Ramos (cell line): ENCODE measurements at regions not wholly inside any gene's neighbourhood (a gene's known extent, or its start where the extent isn't known, plus 50 kb on each side); places are given as distances from the start of the nearest gene placed in this dataset.

Experiments used
- in situ Hi-C: fragments of 300-500 bp; cut with MboI; formaldehyde crosslinking; loops from one replicate; pipeline ENCODE4 v1.14.3; 2022; ENCODE audit warnings: low sequenced_read_pairs; ENCODE audit not compliant: unreplicated experiment

DNA sequence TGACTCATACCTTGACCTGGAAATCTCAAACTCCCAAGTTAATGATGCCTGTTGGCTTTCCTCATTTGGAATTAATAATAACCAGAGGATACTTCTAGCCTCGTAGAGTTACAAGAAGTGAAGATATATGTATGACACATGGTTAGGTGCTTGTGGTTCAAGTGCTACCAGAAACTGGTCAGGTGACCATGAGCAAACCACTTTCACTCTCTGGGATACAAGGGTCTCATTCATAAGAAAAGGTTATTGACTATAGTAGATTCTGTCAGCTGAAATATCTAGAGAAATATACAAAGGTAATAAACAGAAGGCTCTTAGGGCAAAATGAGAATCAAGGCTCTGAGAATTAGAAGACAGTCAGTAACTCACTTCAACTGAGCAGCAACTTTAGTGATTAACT is 233.3 kb downstream of the KCNA4 start:
- in situ Hi-C loops: no loop called here

DNA sequence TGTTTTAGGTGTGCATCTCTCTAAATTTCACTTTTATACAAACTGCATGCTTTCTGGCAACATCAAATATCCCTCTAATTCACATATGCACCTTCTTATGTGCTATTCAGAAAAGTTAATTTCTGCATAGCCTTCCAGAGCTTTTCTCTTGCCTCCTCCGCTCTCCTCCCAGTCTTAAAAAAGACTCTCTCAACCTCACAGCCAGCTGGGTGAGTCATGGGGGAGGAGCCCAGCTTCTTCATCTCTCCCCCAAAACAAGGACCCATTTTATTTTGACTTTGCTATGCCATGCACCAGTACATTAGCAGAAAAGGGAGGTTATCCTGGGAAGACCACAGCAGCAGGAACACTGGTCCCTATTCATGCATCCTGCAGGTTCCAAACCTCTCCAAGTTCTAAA is 234.4 kb downstream of the KCNA4 start:
- in situ Hi-C loops: no loop called here

DNA sequence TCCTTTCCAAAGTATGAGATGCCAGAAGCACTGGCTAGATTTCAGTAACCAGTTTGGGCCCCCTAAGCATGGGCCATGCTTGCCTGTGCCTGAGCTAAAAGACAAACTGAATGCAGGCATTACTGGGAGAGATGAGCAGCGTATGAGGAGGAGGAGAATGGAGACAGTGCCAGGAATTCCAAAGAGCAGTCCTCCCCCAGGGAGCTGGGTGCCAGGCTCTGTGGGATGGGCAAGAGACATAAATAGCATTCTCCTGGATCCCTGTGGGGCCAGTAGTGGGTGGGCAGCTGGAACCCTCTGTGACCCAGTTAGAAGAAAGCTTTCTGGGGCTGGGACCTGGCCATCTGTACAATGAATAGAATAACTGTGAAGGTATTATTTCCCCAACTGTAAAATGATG is 235.6 kb downstream of the KCNA4 start:
- in situ Hi-C loops: no loop called here

DNA sequence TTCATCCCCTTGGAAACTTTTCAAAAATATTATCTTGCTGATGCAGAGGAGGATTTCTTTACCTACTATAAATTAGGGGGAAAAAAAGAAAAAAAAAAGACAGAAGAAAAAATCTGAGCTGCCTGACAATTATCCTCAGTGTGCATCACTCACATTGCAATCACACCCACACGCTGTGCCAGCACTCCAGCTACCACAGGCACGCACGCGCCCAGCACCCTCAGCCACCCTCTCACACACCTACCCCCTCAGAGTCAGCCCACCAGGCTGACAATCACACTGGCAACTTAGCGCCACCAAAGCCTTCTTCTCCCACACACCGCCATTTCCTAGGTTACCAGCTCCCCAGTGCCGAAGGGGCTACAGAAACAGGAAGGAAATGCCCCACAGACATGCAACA is 236.1 kb downstream of the KCNA4 start:
- in situ Hi-C loops: no loop called here

DNA sequence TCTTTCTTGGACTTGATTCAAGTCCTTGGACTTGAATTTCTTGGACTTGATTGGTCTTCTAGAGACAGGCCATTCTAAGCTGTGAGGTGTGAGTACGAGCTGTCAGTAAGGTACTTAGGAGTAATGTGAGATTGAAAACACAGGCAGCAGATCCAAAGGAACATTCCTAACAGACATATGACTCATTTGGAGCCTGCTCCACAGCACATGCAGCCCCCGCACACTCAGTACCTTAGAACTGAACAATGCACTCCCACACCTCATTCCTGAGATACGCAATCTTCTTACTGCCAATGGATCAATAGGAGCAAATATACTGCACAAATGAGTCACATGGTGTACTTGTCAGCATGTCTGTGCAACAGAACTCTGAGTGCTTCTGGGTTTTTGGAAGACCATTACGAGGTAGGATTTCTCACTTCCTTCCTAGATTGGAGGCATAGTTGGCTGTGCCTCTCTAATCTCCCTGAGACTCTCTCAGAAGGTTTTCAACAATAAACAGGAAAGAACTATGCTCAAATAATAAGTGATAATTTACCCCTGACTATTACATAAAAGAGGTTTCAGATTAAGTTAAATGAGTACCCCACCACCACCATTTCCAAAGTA is 243.1 kb downstream of the KCNA4 start:
- in situ Hi-C loops: no loop called here

DNA sequence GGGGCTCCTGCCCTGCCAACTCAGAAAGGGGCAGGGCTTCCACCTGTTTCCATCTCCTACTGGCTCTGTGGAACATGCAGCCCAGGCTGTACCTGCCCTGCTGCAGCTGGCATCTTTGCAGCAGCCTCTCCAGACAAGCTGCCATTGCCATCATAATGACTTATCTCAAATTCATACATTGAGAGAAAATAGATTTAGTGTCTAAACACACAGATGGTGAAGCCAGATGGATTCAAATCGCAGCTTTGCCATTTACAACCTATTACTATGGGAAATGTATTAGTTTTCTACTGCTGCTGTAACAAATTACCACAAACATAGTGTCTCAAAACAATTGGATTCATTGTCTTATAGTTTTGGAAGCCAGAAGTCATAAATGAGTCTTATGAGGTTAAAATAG is 260.0 kb downstream of the KCNA4 start:
- in situ Hi-C loops: no loop called here

DNA sequence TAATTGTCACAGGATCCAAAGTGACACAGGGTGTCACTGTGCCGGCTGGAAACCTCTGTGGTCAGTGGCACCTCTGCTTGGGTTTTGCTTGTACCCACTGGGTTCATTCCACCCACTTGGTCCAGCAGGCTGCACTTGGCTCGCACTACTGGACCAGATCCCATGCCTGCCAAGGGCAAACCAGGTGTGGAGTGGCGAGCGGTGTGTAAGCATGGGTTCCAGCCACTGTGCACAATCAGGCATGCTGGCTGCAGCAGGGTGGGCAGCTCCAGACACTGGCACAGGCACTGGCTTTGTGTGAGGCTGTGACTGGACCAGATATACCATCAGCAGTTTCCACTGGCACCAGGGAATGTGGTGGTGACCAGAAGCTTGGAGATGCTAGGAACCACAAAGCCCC is 261.4 kb downstream of the KCNA4 start:
- in situ Hi-C loops: no loop called here

DNA sequence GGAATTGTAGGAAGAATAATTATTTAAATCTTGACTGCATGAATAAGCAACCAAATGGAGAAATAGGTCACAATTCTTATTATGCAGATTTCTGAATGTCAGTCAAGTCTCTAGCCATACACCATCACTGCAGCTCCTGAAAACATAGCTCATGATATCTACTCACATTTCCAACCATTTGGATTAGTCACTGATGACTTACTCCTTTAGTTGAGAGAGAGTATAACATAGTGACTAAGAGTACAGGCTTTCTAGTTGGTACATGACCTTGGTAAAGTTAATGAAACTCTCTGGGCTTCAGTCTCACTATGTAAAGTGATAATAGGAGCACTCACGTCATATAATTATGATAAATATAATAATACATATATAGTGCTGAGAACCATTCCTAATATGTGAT is 265.2 kb downstream of the KCNA4 start:
- in situ Hi-C loops: no loop called here

DNA sequence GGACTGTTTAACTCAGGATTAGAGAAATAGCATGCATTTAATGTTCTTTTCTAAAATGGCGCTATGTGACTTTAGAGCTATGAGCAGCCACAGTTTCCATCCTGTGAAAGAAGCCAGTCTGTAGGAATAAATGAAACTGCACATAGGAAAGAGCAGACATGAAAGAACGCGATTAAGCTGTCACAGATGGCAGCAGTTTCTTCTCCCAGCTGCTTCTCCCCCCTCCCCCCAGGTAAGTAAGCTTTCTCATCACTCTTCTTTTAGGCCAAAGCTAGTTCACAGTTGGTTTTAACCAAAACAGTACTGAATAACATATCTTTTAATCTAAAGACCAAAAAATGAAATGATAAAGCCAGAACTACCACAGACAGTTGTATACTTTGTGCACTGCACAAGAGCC is 266.4 kb downstream of the KCNA4 start:
- in situ Hi-C loops: no loop called here

DNA sequence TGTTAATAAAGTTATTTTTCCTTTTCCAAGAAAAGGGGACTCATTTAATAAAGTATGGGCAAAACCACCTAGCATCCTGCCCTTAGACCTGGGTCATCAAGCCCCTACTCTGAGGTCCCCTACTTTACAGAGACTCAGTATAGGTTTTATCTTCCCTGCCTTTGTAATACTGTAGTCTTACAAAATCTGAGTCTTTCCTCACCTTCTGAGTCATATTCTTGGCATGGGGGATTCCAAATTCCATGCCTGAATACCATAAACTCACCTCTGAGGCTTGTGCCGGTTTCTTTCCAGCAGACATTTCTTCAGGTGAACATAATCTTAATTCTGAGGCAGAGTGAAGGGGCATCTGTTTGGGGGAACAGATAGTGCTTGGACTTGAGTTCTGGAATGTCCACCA is 282.5 kb downstream of the KCNA4 start:
- in situ Hi-C loops: no loop called here

DNA sequence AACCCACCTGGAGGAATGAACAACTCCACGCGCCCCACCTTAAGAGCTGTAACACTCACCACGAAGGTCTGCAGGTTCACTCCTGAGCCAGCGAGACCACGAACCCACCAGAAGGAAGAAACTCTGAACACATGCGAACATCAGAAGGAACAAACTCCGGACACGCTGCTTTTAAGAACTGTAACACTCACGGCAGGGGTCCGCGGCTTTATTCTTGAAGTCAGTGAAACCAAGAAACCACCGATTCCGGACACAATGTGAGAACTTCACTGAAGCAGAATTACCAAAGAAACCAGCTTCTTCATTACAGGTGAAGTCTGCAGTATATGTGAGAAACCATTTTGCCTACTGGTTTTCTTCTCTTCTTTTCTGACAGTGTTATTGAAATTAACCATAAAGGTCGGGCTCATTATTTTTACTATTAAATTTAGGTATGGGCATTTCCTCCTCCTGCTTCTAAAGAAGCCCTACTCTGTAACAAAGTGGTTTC is 303.0 kb downstream of the KCNA4 start:
- in situ Hi-C loops: no loop called here

DNA sequence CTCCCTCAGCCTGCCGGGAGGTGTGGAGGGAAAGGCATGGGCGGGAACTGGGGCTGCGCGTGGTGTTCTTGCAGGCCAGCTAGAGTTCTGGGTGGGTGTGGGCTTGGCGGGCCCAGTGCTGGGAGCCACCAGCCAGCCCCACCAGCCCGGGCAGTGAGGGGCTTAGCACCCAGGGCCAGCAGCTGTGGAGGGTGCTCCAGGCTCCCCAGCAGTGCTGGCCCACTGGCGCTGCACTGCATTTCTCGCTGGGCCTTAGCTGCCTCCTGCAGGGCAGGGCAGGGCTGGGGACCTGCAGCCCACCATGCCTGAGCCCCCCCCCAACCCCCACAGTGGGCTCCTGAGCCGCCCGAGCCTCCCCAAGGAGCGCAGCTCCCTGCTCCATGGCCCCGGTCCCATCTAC is 304.2 kb downstream of the KCNA4 start:
- in situ Hi-C loops: no loop called here

DNA sequence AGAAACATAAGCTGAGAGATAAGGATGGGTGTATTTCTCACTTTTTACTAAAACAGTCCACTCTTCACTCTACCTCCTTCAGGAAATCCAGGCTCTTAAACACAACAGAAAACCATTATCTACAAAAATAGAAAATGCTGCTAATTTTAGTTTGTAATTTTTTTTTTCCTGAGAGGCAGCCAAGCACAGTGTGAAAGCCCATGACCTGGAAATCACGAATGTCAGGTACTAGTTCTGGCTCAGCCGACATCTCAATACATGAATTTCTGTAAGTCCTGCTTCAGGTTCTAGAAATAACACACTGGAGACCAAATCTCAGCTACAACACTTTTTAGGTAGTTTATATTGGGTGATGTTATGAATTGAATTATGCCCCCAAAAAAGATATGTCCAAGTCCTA is 308.9 kb downstream of the KCNA4 start:
- in situ Hi-C loops: no loop called here

DNA sequence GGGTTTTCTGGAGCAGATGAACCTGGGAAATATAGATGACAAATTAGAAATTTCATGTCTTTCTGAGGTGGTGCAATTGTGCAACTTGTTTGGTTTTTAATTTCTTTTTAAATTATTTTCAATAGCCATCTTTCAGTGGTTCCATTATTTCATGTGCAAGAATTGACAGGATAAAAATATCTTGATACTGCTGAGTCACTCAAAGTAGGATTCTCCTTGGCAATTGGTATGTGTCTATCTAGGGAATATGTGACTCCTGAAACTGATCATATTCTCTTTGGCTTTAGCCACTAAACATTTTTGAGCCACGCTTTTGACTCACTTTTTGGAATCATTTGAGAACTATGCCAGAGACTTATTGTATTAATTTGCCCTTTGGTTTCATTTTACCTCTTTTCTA is 331.5 kb downstream of the KCNA4 start:
- in situ Hi-C loops: no loop called here

DNA sequence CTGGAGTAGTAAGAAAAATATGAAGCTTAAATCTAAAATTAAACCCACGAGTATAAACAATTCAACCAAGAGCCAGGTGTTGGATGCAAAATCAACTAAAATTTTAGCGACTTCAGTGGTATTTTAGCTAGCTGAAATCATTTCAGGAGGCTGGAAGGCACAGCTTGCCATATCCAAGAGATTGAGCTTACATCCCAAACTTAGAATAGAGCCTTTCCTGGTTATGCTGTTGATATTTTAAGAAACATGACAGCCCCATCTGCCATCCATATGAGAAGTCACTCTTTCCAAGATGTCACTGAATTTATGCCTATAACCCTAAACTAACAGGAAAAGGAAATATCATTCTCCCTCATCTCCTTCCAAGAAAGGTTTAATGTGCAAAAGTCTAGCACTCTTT is 334.0 kb downstream of the KCNA4 start:
- in situ Hi-C loops: no loop called here

DNA sequence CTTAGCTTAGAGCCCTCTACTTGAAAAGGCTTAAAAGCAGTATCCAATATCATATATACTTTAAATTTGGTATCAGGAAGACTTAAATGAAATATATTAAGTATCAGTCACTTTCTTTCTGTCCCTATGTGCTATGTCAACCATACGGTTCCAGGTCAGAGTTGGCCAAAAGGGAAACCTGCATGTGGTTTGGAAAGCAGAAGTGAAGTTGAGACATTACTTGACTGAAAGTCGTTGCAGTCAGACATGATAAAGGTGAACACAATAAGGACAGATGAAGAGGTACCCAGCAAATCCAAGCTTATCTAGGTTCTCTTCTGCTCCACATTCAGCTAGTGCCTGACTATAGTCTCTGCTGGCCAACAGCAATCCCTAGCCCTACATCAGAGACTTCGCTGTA is 336.8 kb downstream of the KCNA4 start:
- in situ Hi-C loops: no loop called here

DNA sequence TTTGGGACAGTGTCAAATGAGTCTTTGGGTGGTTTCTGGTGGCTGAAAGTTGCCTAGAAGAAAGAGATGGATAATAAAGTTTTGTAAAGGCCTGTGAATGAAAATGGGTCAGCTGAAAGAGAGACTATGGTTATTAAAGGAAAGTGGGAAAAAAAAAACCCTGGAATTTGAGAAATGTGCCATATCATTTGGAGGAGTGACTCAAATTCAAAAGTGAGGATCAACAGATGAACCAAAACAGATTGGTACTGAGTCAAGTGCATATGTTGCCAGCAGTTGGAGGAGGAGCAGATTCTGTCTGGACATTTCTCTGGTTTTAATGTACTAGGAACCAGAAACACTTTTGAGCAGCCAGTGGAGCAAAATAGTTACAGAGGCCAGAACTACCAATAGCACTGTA is 339.8 kb downstream of the KCNA4 start:
- in situ Hi-C loops: no loop called here

DNA sequence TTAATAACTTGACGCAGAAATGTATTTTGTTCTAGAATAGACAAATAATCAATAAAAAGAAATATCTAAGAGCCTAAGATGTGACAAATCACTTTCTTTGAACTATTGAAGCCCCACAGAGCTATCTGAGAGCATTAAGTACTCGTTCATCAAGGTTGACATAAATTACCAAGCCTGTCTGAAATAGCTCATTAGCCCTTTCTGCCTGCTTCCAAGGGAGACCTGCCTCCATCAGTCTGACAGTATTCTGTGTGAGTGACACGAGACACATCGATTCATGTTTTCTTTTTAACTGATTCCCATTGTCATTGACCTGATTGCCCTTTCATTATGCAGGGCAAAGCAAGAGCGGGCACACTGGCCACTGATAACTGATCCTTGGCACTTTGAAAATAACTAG is 347.5 kb downstream of the KCNA4 start:
- in situ Hi-C loops: no loop called here

DNA sequence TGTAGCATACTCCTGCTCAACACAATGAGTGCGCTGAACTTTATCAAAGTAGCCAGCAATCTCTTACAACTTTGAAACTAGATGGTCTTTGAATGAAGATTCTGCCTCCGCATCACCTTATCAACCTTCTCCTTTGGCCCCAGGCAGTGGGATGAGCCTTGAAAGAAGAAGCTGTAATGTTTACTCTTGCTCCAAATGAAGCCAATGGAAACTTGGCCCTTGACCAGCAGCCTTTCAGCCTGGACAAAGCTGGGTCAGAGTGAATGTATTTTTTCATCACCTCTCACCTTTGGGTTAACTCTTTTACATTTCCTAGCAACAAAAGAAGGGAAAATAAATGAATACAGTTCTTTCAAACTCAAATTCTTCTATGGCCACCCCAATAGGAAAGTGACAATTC is 359.1 kb downstream of the KCNA4 start:
- in situ Hi-C loops: no loop called here

DNA sequence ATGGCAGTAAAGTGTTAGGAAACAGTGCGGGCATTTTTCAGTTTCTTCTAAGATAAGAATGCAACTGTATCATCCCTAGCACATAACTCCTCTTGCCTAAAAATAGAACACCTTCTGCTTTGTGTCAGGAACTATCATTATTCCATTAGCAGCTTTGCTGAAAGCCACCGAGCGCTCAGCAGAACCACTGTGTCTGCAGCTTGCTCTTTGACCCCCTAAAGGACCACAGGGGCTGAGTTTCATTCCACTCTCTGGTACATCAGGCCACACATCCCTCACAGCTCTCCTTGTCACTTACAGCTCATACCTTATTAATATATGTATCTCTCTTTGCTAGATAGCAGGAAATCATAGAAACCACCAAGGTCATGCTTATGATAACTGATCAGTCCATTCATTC is 360.2 kb downstream of the KCNA4 start:
- in situ Hi-C loops: no loop called here

DNA sequence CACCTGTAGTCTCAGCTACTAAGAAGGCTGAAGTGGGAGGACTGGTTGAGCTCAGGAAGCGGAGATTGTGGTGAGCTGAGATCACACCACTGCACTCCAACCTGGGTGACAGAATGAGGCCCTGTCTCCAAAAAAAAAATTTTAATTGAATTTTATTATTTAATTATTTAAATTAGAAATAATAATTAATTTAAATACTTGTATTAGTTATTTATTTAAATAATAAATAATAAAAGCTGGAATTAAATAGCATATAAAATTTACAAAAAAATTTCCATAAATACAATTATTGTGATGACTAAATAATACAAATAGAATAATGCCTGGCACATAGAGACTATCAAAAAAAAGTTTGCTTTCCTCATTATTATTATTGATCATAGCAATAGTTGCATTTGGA is 371.5 kb downstream of the KCNA4 start:
- in situ Hi-C loops: no loop called here

DNA sequence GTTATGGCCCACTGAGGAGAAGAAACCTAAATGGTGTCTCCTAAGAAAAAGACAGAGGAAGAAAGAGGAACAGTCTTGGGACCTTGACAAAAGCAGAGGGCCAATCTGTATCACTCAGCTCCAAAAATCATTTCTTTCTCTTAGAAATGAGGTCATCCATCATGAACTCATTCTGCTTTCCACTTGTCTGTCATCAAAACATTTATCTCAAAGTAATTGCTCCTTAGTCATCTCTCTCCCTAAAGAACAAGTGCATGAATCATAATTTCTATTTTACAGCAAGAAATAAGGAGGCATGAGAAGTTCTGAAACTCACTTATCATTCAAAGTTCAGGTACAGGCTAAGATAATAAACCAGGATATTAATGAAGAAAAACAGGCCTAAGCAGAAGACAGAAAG is 375.6 kb downstream of the KCNA4 start:
- in situ Hi-C loops: no loop called here

DNA sequence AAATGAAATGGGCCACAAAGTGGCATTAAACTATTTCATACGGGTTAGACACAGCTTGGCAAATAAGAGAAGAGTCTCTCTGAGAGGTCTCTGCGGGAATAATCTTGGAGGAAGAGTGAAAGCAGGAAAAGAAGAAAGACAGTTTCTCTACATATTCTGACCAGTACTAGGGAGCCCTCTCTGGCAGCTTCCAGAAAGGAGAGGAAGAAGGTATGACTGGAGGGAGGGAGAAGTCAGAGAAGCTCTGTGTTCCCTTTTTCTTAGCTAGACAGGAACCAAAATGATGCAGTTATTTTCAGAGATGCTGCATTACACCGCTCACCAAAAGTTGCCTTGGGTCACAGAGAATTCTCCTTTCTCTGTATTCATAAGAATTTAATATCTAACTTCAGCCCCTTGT is 382.1 kb downstream of the KCNA4 start:
- in situ Hi-C loops: no loop called here
